Chondrocyte (in vitro differentiated cells): ENCODE measurements at regions not wholly inside any gene's neighbourhood (a gene's known extent, or its start where the extent isn't known, plus 50 kb on each side); places are given as distances from the start of the nearest gene placed in this dataset.

Source experiments
- DNase-seq: peaks from one replicate; pipeline ENCODE4 v3.0.0; 2021; ENCODE audit warnings: mixed read lengths, low spot score
- H3K27ac Mint-ChIP-seq: one replicate; pipeline ENCODE4 v1.8.0; 2021; ENCODE audit warnings: mild to moderate bottlenecking, moderate library complexity, mixed read lengths; ENCODE audit not compliant: unreplicated experiment
- H3K27me3 Mint-ChIP-seq: 2 replicates; pipeline ENCODE4 v1.8.0; 2021; ENCODE audit warnings: low read depth, mixed read lengths
- H3K36me3 Mint-ChIP-seq: 2 replicates; pipeline ENCODE4 v1.8.0; 2021; ENCODE audit warnings: low read depth, mixed read lengths
- H3K4me1 Mint-ChIP-seq: 2 replicates; pipeline ENCODE4 v1.8.0; 2021; ENCODE audit warnings: low read depth, mild to moderate bottlenecking, mixed read lengths
- H3K4me3 Mint-ChIP-seq: one replicate; pipeline ENCODE4 v1.8.0; 2021; ENCODE audit warnings: mild to moderate bottlenecking, moderate library complexity, mixed read lengths; ENCODE audit not compliant: unreplicated experiment
- H3K9me3 Mint-ChIP-seq: 2 replicates; pipeline ENCODE4 v1.8.0; 2021; ENCODE audit warnings: low read depth, mixed read lengths
- CTCF ChIP-seq: fragments of 200-600 bp; sonication (generic); IDR thresholded peaks from 2 replicates; pipeline ENCODE4 v1.5.0; 2021; ENCODE audit warnings: antibody characterized with exemption, mild to moderate bottlenecking, moderate library complexity

GRCh38 chr17:33464669-33465280 lies 171.7 kb upstream of the ASIC2 start:
- Mint-ChIP-seq H3K27me3 (peaks cover 4% of the 10 kb centered on the region), H3K4me3 (no peak overlapping the region), H3K4me1 (peaks cover 3% of the 10 kb centered on the region), H3K9me3 (peaks cover 6% of the 10 kb centered on the region), H3K36me3 (no peaks in the 10 kb centered on the region), H3K27ac (no peak overlapping the region)
- TF ChIP-seq CTCF, result no peak
- DNase-seq, result no peak

- Mint-ChIP-seq H3K36me3 (no peaks in the 10 kb centered on the region), H3K4me1 (peaks cover 7% of the 10 kb centered on the region), H3K4me3 (no peak overlapping the region), H3K9me3 (peaks cover 6% of the 10 kb centered on the region), H3K27ac (no peak overlapping the region), H3K27me3 (no peaks in the 10 kb centered on the region)
- no peak for TF ChIP-seq CTCF
- DNase-seq, result no peak
These were observed 176.3 kb upstream of the ASIC2 start for GRCh38 chr17:33469421-33469820.

DNA sequence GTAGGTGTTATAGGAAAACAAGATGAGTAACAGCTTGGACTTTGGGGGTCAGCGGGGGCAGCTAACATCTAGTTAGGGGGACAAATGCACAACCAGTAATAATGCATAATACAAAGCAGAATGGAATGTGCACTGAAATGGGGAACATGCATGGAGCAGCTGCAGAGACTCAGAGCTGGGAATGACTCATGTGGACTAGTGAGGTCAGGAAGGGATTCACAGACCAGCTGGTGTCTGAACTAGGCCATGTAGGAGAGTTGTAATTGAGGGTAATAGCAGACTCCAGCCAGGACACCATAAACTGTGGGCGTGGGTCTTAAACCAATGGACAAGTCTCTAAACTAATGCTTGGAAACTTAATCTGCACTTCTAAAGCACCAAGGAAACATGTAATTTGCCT lies 176.8 kb upstream of the ASIC2 start:
- Mint-ChIP-seq H3K27me3 (no peaks in the 10 kb centered on the region), H3K4me1 (peaks cover 7% of the 10 kb centered on the region), H3K36me3 (no peaks in the 10 kb centered on the region), H3K4me3 (no peak overlapping the region), H3K27ac (no peak overlapping the region), H3K9me3 (peaks cover 6% of the 10 kb centered on the region)
- no peak for TF ChIP-seq CTCF
- DNase-seq, result no peak

DNA sequence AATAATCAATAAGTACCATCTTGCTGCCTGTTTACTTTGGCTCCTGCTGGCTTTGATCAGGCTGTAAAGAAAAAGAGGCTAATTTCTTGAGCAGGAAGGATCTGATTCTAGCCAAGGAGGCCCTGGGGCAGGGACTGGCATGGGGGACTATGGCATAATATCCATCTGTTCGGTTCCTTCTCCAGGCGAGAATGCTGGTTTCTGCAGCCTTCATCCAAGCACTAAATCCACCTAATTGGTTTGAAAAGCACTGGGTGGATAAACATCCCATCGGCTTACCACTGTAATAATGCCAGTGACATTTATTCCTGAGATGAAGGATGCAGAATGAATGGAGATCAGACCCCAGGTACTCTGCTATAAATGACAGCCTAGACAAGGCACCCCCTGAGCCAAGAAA lies 180.0 kb upstream of the ASIC2 start:
- TF ChIP-seq CTCF, result no peak
- peaks cover 7% of the 10 kb centered on the region for H3K4me1 Mint-ChIP-seq
- H3K36me3 Mint-ChIP-seq, result no peaks in the 10 kb centered on the region
- H3K4me3 Mint-ChIP-seq, result no peak overlapping the region
- peaks cover 1% of the 10 kb centered on the region for H3K27me3 Mint-ChIP-seq
- H3K27ac Mint-ChIP-seq, result no peak overlapping the region
- H3K9me3 Mint-ChIP-seq, result no peaks in the 10 kb centered on the region
- DNase-seq, result no peak

DNA sequence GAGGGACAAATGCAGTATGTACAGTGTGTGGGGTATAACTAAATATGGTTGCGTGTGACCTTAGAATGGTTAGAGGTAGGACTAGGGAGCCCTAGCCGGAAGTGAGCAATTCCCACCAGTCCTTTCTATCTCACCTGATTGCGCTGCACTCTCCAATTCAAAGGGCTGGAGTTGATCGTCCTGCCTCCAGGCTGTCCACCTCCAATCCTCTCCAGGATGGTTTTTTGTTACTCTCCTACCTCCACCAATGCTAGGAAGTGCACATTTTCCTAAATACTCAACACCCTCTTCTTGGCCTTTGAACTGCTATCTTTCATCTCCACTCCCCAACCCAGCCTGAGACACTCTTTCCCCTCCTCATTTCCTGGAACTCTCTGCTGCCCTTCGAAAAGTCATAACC lies 181.7 kb upstream of the ASIC2 start:
- H3K4me3 Mint-ChIP-seq, result no peak overlapping the region
- peaks cover 4% of the 10 kb centered on the region for H3K4me1 Mint-ChIP-seq
- H3K9me3 Mint-ChIP-seq, result no peaks in the 10 kb centered on the region
- peaks cover 1% of the 10 kb centered on the region for H3K27me3 Mint-ChIP-seq
- no peak for DNase-seq
- H3K27ac Mint-ChIP-seq, result no peak overlapping the region
- no peaks in the 10 kb centered on the region for H3K36me3 Mint-ChIP-seq
- TF ChIP-seq CTCF, result no peak
